HFFc6 (cell line): ENCODE measurements at regions not wholly inside any gene's neighbourhood (a gene's known extent, or its start where the extent isn't known, plus 50 kb on each side); places are given as distances from the start of the nearest gene placed in this dataset.

ENCODE experiments used
- DNase-seq: peaks from one replicate; pipeline ENCODE4 v3.0.0-alpha.2; 2018
- H3K27ac Mint-ChIP-seq: 2 replicates; pipeline ENCODE4 v1.8.0; 2020; ENCODE audit warnings: mild to moderate bottlenecking, mixed read lengths
- H3K27me3 Mint-ChIP-seq: 2 replicates; pipeline ENCODE4 v1.8.0; 2021; ENCODE audit warnings: mild to moderate bottlenecking, moderate library complexity, mixed read lengths; ENCODE audit not compliant: insufficient read depth
- H3K36me3 Mint-ChIP-seq: 2 replicates; pipeline ENCODE4 v1.8.0; 2021; ENCODE audit warnings: low read depth, mixed read lengths
- H3K4me1 Mint-ChIP-seq: 2 replicates; pipeline ENCODE4 v1.8.0; 2020; ENCODE audit warnings: low read depth, mixed read lengths
- H3K4me3 Mint-ChIP-seq: 2 replicates; pipeline ENCODE4 v1.8.0; 2020; ENCODE audit warnings: mild to moderate bottlenecking, moderate library complexity, mixed read lengths
- H3K9me3 Mint-ChIP-seq: 2 replicates; pipeline ENCODE4 v1.8.0; 2020; ENCODE audit warnings: mild to moderate bottlenecking, mixed read lengths
- CTCF ChIP-seq: fragments of 200-600 bp; sonication (generic); IDR thresholded peaks from 2 replicates; pipeline ENCODE4 v1.5.0; 2021; ENCODE audit warnings: antibody characterized with exemption, mild to moderate bottlenecking

DNA sequence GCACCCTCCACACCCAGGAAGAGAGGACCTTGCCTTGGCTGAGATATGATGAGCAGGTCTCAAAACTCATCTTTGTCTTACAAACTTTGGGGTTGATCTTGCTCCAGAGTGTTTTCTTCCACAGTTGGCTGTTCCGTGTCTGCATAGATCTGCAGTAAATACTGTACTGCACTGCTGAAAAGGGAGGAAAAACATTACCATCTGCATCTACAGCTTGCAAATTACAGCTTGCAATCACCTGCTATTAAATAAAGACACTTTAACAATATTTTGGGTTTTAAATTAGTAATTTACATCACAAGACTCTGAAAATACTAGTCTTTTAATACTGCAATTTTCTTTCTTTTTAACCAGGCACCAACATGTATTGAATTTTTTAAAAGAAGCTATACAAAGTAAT lies 499.5 kb downstream of the STIM2 start:
- Mint-ChIP-seq H3K4me1 (peaks cover 6% of the 10 kb centered on the region; the same call in 1 of the 2 replicates), H3K9me3 (peaks cover 10% of the 10 kb centered on the region), H3K36me3 (no peaks in the 10 kb centered on the region), H3K27ac (no peak overlapping the region), H3K27me3 (peaks cover 2% of the 10 kb centered on the region; the same call in 1 of the 2 replicates), H3K4me3 (no peak overlapping the region)
- no peak for DNase-seq
- no peak for TF ChIP-seq CTCF

DNA sequence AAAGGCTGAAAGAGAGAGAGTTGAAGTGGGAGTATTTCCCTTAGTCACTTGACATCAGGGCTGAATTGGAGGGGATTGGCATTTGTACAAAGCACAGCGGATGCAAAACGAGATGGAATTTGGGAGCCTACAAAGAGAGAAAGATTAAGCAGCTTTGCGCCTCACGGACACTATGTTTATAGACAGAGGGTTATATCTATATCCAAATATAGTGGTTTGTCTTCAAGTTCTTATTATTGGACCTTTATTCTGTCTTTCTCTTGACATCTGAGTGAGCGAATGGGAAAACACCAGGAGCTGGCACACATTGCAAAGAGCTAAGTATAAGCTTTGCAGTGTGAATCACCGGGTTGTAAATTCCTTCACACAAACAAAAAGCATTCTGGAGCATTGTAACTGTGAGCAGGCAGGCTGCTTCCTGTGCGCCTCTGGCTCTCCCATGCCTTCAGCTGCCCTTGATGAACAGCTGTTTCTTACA lies 500.2 kb downstream of the STIM2 start:
- no peak overlapping the region for H3K27ac Mint-ChIP-seq
- H3K4me3 Mint-ChIP-seq = no peak overlapping the region; the same call in 1 of the 2 replicates
- no peak for TF ChIP-seq CTCF
- peaks cover 10% of the 10 kb centered on the region for H3K9me3 Mint-ChIP-seq
- peak; percentile 42 for DNase-seq
- no peaks in the 10 kb centered on the region for H3K36me3 Mint-ChIP-seq
- H3K27me3 Mint-ChIP-seq = peaks cover 2% of the 10 kb centered on the region; the same call in 1 of the 2 replicates
- peaks cover 6% of the 10 kb centered on the region; the same call in 1 of the 2 replicates for H3K4me1 Mint-ChIP-seq

GRCh38 chr4:27364509-27364908 lies 503.9 kb downstream of the STIM2 start:
- H3K4me1 Mint-ChIP-seq = peaks cover 6% of the 10 kb centered on the region; the same call in 1 of the 2 replicates
- H3K9me3 Mint-ChIP-seq = peaks cover 10% of the 10 kb centered on the region
- no peak overlapping the region for H3K4me3 Mint-ChIP-seq
- DNase-seq = no peak
- H3K27ac Mint-ChIP-seq = no peak overlapping the region
- no peak for TF ChIP-seq CTCF
- H3K27me3 Mint-ChIP-seq = no peaks in the 10 kb centered on the region
- no peaks in the 10 kb centered on the region for H3K36me3 Mint-ChIP-seq

DNA sequence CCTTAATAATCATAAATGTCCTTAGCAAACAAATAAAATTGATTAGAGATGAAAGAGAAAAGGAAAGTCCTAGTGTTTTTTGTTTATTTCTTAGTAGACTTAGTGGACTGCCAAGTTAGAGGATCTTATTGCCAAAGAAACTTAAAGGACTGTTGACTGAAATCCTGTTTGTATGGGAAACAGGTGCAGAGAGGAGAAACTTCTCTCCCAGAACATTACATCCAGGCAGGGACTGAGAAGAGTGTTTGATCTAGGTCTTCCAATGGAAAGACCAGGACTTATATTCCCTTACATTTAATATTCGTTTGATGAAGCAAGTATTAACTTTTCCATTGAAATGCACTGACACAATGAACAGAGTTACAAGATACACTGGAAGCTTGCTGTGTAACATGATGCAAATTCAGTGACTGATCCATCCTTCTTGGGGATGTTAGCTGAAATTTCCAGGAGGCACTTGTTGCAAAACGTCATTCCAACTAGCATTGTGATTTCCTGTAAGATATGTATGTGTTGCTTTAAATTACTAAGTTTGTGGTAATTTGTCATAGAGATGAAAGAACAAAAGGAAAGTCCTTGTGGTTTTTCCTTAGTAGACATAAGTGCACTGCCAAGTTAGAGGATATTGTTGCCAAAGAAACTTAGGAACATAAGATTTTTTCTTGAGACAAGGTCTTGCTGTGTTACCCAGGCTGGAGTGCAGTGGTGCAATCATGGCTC lies 505.6 kb downstream of the STIM2 start:
- H3K27ac Mint-ChIP-seq = no peak overlapping the region

GRCh38 chr4:27368781-27369180 lies 508.1 kb downstream of the STIM2 start:
- TF ChIP-seq CTCF = no peak
- no peak for DNase-seq
- no peak overlapping the region for H3K27ac Mint-ChIP-seq
- no peaks in the 10 kb centered on the region for H3K27me3 Mint-ChIP-seq
- H3K36me3 Mint-ChIP-seq = no peaks in the 10 kb centered on the region
- H3K4me1 Mint-ChIP-seq = no peaks in the 10 kb centered on the region
- no peak overlapping the region for H3K4me3 Mint-ChIP-seq
- H3K9me3 Mint-ChIP-seq = peaks cover 13% of the 10 kb centered on the region

More for the DNA sequence above, 505.6 kb downstream of the STIM2 start:
- H3K9me3 Mint-ChIP-seq = peaks cover 10% of the 10 kb centered on the region
- H3K27me3 Mint-ChIP-seq = no peaks in the 10 kb centered on the region
- H3K4me1 Mint-ChIP-seq = peaks cover 2% of the 10 kb centered on the region; the same call in 1 of the 2 replicates
- H3K4me3 Mint-ChIP-seq = no peak overlapping the region
- no peaks in the 10 kb centered on the region for H3K36me3 Mint-ChIP-seq
- DNase-seq = no peak
- no peak for TF ChIP-seq CTCF
